B cell (primary cell): ENCODE measurements at regions not wholly inside any gene's neighbourhood (a gene's known extent, or its start where the extent isn't known, plus 50 kb on each side); places are given as distances from the start of the nearest gene placed in this dataset.

Experiments used
- EZH2 ChIP-seq: IDR thresholded peaks from 2 replicates; pipeline ENCODE4 v1.6.1; 2012; ENCODE audit warnings: borderline replicate concordance, low read depth, mild to moderate bottlenecking, moderate library complexity, low read length; ENCODE audit not compliant: insufficient read depth, poor library complexity, severe bottlenecking
- TF ChIP-seq, protein P1 (sequence below): fragments of 200-600 bp; IDR thresholded peaks from one replicate; pipeline ENCODE4 v1.8.0; 2022; ENCODE audit warnings: antibody characterized with exemption, mild to moderate bottlenecking

DNA sequence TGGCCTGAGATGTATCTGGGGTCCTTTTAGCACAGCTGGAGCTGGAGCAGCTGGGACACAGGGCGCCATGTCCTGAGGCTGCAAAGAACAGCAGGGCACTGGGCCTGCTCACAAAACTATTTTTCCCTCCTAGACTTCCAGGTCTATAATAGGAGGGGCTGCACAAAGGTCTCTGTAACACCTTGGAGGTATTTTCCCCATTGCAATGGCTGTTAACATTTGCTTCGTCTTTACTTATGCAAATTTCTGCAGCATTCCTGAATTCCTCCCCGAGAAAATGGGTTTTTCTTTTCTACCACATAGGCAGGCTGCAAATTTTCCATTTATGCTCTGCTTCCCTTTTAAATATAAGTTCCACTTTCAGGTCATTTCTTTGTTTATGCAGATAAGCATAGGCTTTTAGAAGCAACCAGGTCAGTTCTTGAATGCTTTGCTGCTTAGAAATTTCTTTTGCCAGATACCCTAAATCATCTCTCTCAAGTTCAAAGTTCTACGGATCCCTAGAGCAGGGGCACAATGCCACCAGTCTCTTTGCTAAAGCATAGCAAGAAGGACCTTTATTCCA is 130.8 kb downstream of the PCSK1 start:
- TF ChIP-seq, protein P1, sequence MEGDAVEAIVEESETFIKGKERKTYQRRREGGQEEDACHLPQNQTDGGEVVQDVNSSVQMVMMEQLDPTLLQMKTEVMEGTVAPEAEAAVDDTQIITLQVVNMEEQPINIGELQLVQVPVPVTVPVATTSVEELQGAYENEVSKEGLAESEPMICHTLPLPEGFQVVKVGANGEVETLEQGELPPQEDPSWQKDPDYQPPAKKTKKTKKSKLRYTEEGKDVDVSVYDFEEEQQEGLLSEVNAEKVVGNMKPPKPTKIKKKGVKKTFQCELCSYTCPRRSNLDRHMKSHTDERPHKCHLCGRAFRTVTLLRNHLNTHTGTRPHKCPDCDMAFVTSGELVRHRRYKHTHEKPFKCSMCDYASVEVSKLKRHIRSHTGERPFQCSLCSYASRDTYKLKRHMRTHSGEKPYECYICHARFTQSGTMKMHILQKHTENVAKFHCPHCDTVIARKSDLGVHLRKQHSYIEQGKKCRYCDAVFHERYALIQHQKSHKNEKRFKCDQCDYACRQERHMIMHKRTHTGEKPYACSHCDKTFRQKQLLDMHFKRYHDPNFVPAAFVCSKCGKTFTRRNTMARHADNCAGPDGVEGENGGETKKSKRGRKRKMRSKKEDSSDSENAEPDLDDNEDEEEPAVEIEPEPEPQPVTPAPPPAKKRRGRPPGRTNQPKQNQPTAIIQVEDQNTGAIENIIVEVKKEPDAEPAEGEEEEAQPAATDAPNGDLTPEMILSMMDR = no peak
- no peak for TF ChIP-seq EZH2
